Activated CD4-positive, alpha-beta T cell treated with anti-CD3 and anti-CD28 coated beads, Interleukin-2, amount 50 U/mL, for 4 hours (primary cell): ENCODE measurements at regions not wholly inside any gene's neighbourhood (a gene's known extent, or its start where the extent isn't known, plus 50 kb on each side); places are given as distances from the start of the nearest gene placed in this dataset.
"Not testable (repeated sequence)": the region's sequence is repeated elsewhere in the genome, so short reads cannot be mapped to it uniquely, and the experiment has no call there.

ENCODE experiments used
- DNase-seq, 2 experiments: peaks; one replicate each; pipeline ENCODE4 v3.0.0-alpha.2; 2020

GRCh38 chr3:159482994-159483367 lies 505.7 kb upstream of the IL12A start:
- no peak for DNase-seq

GRCh38 chr3:159486580-159486979 lies 502.1 kb upstream of the IL12A start:
- no peak for DNase-seq

DNA sequence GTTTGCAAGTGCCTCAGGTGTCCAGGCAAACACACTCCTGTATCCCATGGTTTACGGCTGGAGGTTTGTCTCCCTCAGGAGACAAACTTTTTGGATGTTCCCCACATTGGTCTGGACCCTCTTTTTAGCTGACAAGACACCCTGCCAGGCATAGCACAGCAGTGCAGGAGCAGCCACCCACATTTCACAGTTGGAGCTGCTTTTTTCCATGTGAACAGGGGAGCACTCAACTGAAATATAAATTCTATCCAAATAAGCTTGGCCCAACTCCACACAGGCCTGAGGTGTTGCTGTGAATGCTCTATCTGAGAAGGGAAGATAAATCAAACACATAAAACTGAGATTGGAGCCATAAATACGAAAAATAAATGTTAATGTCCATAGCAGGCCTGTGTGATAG lies 501.3 kb upstream of the IL12A start:
- no peak for DNase-seq

GRCh38 chr3:159488602-159489001 lies 500.0 kb upstream of the IL12A start:
- DNase-seq = no peak

- no peak for DNase-seq
Measured at GRCh38 chr3:159497361-159497760, 491.3 kb upstream of the IL12A start.

- DNase-seq = no peak
Measured at GRCh38 chr3:159499031-159499793, 489.4 kb upstream of the IL12A start.

DNA sequence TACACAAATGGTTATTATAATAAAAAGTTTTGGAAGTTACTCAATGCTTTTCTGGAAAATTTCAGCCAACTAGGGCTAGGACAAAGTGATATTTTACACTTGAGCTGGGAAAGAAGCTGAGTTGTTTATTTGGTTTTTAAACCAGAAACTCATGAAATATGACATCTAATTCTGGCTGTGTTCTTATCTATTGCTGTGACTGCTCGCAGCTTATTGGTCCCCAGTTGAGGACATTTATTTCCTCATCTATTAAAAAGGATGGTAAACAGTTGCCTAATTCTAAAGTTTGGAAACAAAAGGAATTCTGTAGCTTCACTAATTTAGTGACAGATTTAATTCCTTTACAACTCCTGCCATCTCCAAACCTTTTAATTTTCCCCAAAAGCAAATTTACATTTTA lies 487.6 kb upstream of the IL12A start:
- DNase-seq = no peak

- no peak for DNase-seq
Measured at GRCh38 chr3:159502986-159503385, 485.6 kb upstream of the IL12A start.

DNA sequence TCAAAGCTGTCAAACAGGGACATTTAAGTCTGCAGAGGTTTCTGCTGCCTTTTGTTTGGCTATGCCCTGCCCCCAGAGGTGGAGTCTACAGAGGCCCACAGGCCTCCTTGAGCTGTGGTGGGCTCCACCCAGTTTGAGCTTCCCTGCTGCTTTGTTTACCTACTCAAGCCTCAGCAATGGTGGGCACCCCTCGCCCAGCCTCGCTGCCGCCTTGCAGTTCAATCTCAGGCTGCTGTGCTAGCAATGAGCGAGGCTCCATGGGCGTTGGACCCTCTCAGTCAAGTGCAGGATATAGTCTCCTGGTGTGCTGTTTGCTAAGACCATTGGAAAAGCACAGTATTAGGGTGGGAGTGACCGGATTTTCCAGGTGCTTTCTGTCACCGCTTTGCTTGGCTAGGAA lies 477.6 kb upstream of the IL12A start:
- DNase-seq = not testable (repeated sequence)

GRCh38 chr3:159513444-159513843 lies 475.2 kb upstream of the IL12A start:
- no peak for DNase-seq

- DNase-seq = no peak
Measured at GRCh38 chr3:159513867-159514380, 474.7 kb upstream of the IL12A start.

DNA sequence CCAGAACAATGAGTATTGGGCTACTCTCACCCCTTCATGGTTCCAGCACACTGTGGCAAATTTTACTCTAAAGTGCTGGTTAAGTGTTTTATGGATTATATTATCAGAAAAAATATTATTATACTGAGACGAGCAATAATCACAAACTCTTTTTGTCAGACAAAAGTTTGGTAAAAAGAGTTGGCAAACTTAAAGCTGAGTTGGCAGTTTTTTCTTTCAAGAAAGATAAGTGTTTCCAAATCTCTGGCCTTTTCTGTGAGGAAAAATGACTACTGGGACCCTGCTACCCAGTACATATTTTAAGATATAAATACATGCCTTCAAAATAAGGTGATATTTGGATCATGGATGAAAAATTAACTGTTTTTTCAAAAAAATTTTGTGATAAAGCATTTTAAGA lies 471.5 kb upstream of the IL12A start:
- no peak for DNase-seq

DNA sequence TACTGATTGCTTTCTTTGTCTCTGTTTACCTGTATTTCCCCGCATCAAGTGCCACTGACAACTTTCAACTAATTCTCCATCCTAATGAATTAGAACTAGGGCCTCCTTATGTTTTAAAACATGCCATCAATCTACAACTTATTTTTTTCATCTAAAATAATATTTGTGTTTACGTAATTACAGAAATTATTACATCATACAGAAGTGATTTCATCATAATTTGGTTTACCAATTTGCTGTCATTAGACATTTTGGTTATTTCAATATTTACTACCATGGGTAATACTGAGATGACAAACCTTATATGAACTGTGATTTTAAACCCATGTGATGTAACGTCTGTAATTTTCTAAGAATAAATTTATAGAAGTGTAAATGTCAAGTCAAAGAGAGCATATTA lies 468.0 kb upstream of the IL12A start:
- DNase-seq = no peak

DNA sequence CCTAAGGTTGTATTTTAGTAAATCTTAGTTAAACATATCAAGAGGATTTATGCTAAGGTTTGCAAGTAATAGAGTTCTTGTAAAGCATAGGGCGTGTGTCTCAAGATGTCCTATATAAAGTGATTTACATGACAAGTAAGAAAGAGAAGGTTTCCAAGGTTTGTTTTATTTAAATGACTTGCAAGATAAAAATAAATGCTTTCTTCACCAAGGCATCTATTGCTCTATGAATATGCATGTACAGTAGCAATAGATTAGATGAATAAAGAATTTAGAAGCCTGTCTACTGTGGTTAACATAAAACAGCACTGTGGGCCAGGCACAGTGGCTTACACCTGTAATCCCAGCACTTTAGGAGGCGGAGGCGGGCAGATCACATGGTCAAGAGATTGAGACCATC lies 466.4 kb upstream of the IL12A start:
- DNase-seq = no peak

- no peak for DNase-seq
Measured at GRCh38 chr3:159528251-159528895, 460.3 kb upstream of the IL12A start.

- DNase-seq = no peak
Measured at GRCh38 chr3:159532577-159532976, 456.1 kb upstream of the IL12A start.

- DNase-seq = no peak
Measured at GRCh38 chr3:159534496-159534895, 454.1 kb upstream of the IL12A start.

DNA sequence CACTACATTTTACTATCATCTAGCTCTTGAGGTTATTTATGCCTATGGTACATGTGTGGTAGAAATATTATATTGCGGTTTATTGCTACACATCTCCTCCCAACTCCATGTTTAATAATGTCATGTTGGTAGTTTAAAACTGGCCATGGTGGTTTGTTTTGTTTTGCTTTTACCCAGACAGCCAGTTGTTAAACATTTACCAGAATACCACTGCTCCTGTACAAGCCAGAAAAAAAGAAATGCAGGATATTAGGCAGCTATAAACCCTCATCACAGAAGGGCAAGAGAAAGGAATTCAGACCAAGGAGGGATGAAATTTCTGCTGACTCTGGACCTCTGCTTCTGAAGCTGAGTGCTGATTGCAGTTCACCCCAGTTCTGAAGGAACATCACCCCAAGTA lies 451.8 kb upstream of the IL12A start:
- no peak for DNase-seq

DNA sequence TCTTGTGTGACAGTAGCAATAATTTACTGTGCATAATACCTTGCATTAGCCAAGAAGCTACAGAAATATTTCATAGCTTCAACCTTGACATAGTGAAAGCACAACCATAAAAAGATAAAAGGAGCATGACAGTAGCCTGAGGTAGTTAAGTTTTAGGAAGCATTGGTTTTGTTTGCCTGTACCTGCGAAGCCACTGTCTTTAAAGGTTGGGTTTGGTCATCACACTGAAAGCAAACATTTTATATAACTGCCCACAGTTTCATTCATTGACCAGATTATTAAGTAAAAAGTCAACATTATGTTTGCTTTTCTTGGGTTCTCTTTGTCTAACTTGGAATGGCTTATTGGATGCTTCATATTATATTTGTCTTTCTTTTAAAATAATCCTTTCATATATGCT lies 450.1 kb upstream of the IL12A start:
- no peak for DNase-seq

GRCh38 chr3:159540882-159541495 lies 447.6 kb upstream of the IL12A start:
- no peak for DNase-seq

DNA sequence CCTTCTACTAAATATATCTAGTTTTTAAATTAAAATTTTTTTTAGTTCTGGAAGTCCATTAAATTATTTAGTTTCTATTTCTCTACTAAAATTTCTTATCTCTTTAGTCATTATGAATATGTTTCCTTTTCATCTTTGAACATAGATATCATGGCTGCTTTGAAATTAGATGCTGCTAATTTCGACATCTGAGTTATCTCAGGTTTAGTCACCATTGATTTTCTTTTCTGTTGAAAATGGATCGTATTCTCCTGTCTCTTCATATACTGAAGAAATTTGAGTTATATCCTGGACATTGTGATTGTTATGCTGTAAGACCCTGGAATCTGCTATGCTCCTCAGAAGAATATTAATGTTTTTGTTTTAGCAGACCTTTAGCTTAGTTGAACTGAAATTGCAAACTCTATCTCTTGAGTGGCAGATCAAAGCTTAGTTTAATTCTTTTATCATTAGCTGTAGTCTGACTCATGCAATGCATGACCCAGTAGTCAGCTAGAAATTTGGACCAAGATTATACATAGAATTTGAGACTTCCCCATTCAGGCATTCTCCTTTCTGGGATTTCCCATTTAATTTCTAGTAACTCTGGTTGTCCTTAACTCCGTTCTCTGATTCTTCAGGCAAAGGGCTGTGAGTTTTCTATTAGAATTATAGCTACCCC lies 439.8 kb upstream of the IL12A start:
- DNase-seq = no peak

DNA sequence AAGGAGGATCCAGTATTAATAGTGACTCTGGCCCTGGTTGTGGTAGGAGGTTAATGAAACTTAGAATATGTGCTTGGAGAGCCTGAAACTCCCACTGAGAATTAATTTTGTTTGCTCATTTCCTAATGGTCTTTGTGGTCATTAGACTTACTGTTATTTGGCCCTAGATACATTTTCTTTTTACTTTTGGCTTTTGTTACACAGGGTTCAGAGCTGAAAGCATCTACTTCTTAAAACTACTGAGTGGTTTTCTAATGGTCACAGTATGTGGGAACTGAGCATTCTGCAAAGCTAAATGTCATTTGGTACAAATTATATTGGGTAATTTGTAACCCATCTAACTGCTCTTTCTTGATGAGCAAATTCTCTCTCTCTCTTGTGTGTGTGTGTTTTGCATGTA lies 433.4 kb upstream of the IL12A start:
- no peak for DNase-seq

DNA sequence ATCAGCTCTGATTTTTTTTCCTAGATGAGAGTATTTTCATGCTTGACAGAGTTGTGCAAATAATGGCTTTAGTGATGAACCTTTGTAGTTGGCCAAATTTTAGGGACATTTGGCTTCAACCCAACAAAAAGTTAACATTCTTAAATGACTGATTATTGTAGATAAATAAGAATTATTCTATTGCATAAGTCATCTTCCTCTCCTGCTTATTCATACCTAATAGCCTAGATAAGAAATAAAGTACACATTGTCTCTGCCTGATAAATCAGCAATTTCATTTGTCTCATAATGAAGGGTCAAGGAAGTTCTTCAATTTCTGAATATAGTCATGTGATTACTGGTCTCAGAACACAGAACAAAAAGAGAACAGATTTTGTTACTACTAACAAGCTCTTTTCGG lies 428.9 kb upstream of the IL12A start:
- no peak for DNase-seq
